ENCODE measurements at regions not wholly inside any gene's neighbourhood (a gene's known extent, or its start where the extent isn't known, plus 50 kb on each side); places are given as distances from the start of the nearest gene placed in this dataset.

- H3K36me3 ChIP-seq (ENCODE audit: control insufficient read depth, insufficient read depth, low read length) = no peaks in the 10 kb centered on the region
- H3K4me1 ChIP-seq (ENCODE audit: control insufficient read depth, insufficient read depth, low read length, poor library complexity, severe bottlenecking) = no peaks in the 10 kb centered on the region
- no peak for DNase-seq
- H3K4me3 ChIP-seq (ENCODE audit: insufficient read depth, low read depth, low read length, poor library complexity, severe bottlenecking) = no peak overlapping the region
- no peaks in the 10 kb centered on the region for H3K9me3 ChIP-seq (ENCODE audit: control insufficient read depth, low read length)
- H3K27me3 ChIP-seq (replicated peaks; ENCODE audit: control insufficient read depth, insufficient read depth, low read length, poor library complexity, severe bottlenecking) = no peaks in the 10 kb centered on the region
- H3K27ac ChIP-seq (ENCODE audit: insufficient read depth, low read length, poor library complexity, severe bottlenecking) = no peak overlapping the region
Observed at GRCh38 chr22:45061332-45061731, 51.5 kb upstream of the PHF21B start.

GRCh38 chr22:45064313-45065278, 54.8 kb upstream of the PHF21B start:
- no peaks in the 10 kb centered on the region for H3K27me3 ChIP-seq (replicated peaks; ENCODE audit: control insufficient read depth, insufficient read depth, low read length, poor library complexity, severe bottlenecking)
- no peak overlapping the region for H3K27ac ChIP-seq (ENCODE audit: insufficient read depth, low read length, poor library complexity, severe bottlenecking)
- H3K4me1 ChIP-seq (ENCODE audit: control insufficient read depth, insufficient read depth, low read length, poor library complexity, severe bottlenecking) = no peaks in the 10 kb centered on the region
- H3K9me3 ChIP-seq (ENCODE audit: control insufficient read depth, low read length) = no peaks in the 10 kb centered on the region
- no peak overlapping the region for H3K4me3 ChIP-seq (ENCODE audit: insufficient read depth, low read depth, low read length, poor library complexity, severe bottlenecking)
- no peak for DNase-seq
- H3K36me3 ChIP-seq (ENCODE audit: control insufficient read depth, insufficient read depth, low read length) = no peaks in the 10 kb centered on the region

GRCh38 chr22:45065726-45066125, 55.9 kb upstream of the PHF21B start:
- H3K9me3 ChIP-seq (ENCODE audit: control insufficient read depth, low read length) = no peaks in the 10 kb centered on the region
- no peak overlapping the region for H3K4me3 ChIP-seq (ENCODE audit: insufficient read depth, low read depth, low read length, poor library complexity, severe bottlenecking)
- no peaks in the 10 kb centered on the region for H3K36me3 ChIP-seq (ENCODE audit: control insufficient read depth, insufficient read depth, low read length)
- H3K27me3 ChIP-seq (replicated peaks; ENCODE audit: control insufficient read depth, insufficient read depth, low read length, poor library complexity, severe bottlenecking) = no peaks in the 10 kb centered on the region
- no peak overlapping the region for H3K27ac ChIP-seq (ENCODE audit: insufficient read depth, low read length, poor library complexity, severe bottlenecking)
- no peaks in the 10 kb centered on the region for H3K4me1 ChIP-seq (ENCODE audit: control insufficient read depth, insufficient read depth, low read length, poor library complexity, severe bottlenecking)
- DNase-seq = no peak

GRCh38 chr22:45067731-45068130, 57.9 kb upstream of the PHF21B start:
- no peak for DNase-seq
- Histone ChIP-seq H3K4me1 (ENCODE audit: control insufficient read depth, insufficient read depth, low read length, poor library complexity, severe bottlenecking) (no peaks in the 10 kb centered on the region), H3K4me3 (ENCODE audit: insufficient read depth, low read depth, low read length, poor library complexity, severe bottlenecking) (no peak overlapping the region), H3K27me3 (replicated peaks; ENCODE audit: control insufficient read depth, insufficient read depth, low read length, poor library complexity, severe bottlenecking) (no peaks in the 10 kb centered on the region), H3K36me3 (ENCODE audit: control insufficient read depth, insufficient read depth, low read length) (no peaks in the 10 kb centered on the region), H3K9me3 (ENCODE audit: control insufficient read depth, low read length) (no peaks in the 10 kb centered on the region), H3K27ac (ENCODE audit: insufficient read depth, low read length, poor library complexity, severe bottlenecking) (no peak overlapping the region)

GRCh38 chr22:45069925-45070324, 60.1 kb upstream of the PHF21B start:
- Histone ChIP-seq H3K4me1 (ENCODE audit: control insufficient read depth, insufficient read depth, low read length, poor library complexity, severe bottlenecking) (no peaks in the 10 kb centered on the region), H3K27ac (ENCODE audit: insufficient read depth, low read length, poor library complexity, severe bottlenecking) (no peak overlapping the region), H3K27me3 (replicated peaks; ENCODE audit: control insufficient read depth, insufficient read depth, low read length, poor library complexity, severe bottlenecking) (no peaks in the 10 kb centered on the region), H3K4me3 (ENCODE audit: insufficient read depth, low read depth, low read length, poor library complexity, severe bottlenecking) (no peak overlapping the region), H3K9me3 (ENCODE audit: control insufficient read depth, low read length) (no peaks in the 10 kb centered on the region), H3K36me3 (ENCODE audit: control insufficient read depth, insufficient read depth, low read length) (no peaks in the 10 kb centered on the region)
- no peak for DNase-seq

GRCh38 chr22:45071618-45072017, 61.8 kb upstream of the PHF21B start:
- H3K4me3 ChIP-seq (ENCODE audit: insufficient read depth, low read depth, low read length, poor library complexity, severe bottlenecking) = no peak overlapping the region
- no peaks in the 10 kb centered on the region for H3K36me3 ChIP-seq (ENCODE audit: control insufficient read depth, insufficient read depth, low read length)
- H3K27ac ChIP-seq (ENCODE audit: insufficient read depth, low read length, poor library complexity, severe bottlenecking) = no peak overlapping the region
- no peaks in the 10 kb centered on the region for H3K27me3 ChIP-seq (replicated peaks; ENCODE audit: control insufficient read depth, insufficient read depth, low read length, poor library complexity, severe bottlenecking)
- H3K4me1 ChIP-seq (ENCODE audit: control insufficient read depth, insufficient read depth, low read length, poor library complexity, severe bottlenecking) = no peaks in the 10 kb centered on the region
- no peak for DNase-seq
- no peaks in the 10 kb centered on the region for H3K9me3 ChIP-seq (ENCODE audit: control insufficient read depth, low read length)

GRCh38 chr22:45072322-45072903, 62.6 kb upstream of the PHF21B start:
- Histone ChIP-seq H3K27ac (ENCODE audit: insufficient read depth, low read length, poor library complexity, severe bottlenecking) (no peak overlapping the region), H3K4me1 (ENCODE audit: control insufficient read depth, insufficient read depth, low read length, poor library complexity, severe bottlenecking) (no peaks in the 10 kb centered on the region), H3K27me3 (replicated peaks; ENCODE audit: control insufficient read depth, insufficient read depth, low read length, poor library complexity, severe bottlenecking) (no peaks in the 10 kb centered on the region), H3K36me3 (ENCODE audit: control insufficient read depth, insufficient read depth, low read length) (no peaks in the 10 kb centered on the region), H3K9me3 (ENCODE audit: control insufficient read depth, low read length) (no peaks in the 10 kb centered on the region), H3K4me3 (ENCODE audit: insufficient read depth, low read depth, low read length, poor library complexity, severe bottlenecking) (no peak overlapping the region)
- DNase-seq = no peak

GRCh38 chr22:45073064-45073463, 63.3 kb upstream of the PHF21B start:
- H3K27ac ChIP-seq (ENCODE audit: insufficient read depth, low read length, poor library complexity, severe bottlenecking) = no peak overlapping the region
- no peak overlapping the region for H3K4me3 ChIP-seq (ENCODE audit: insufficient read depth, low read depth, low read length, poor library complexity, severe bottlenecking)
- no peaks in the 10 kb centered on the region for H3K36me3 ChIP-seq (ENCODE audit: control insufficient read depth, insufficient read depth, low read length)
- H3K9me3 ChIP-seq (ENCODE audit: control insufficient read depth, low read length) = no peaks in the 10 kb centered on the region
- H3K4me1 ChIP-seq (ENCODE audit: control insufficient read depth, insufficient read depth, low read length, poor library complexity, severe bottlenecking) = no peaks in the 10 kb centered on the region
- H3K27me3 ChIP-seq (replicated peaks; ENCODE audit: control insufficient read depth, insufficient read depth, low read length, poor library complexity, severe bottlenecking) = no peaks in the 10 kb centered on the region
- DNase-seq = no peak

GRCh38 chr22:45077286-45077685, 67.5 kb upstream of the PHF21B start:
- Histone ChIP-seq H3K4me3 (ENCODE audit: insufficient read depth, low read depth, low read length, poor library complexity, severe bottlenecking) (no peak overlapping the region), H3K27me3 (replicated peaks; ENCODE audit: control insufficient read depth, insufficient read depth, low read length, poor library complexity, severe bottlenecking) (no peaks in the 10 kb centered on the region), H3K9me3 (ENCODE audit: control insufficient read depth, low read length) (no peaks in the 10 kb centered on the region), H3K36me3 (ENCODE audit: control insufficient read depth, insufficient read depth, low read length) (no peaks in the 10 kb centered on the region), H3K4me1 (ENCODE audit: control insufficient read depth, insufficient read depth, low read length, poor library complexity, severe bottlenecking) (no peaks in the 10 kb centered on the region), H3K27ac (ENCODE audit: insufficient read depth, low read length, poor library complexity, severe bottlenecking) (no peak overlapping the region)
- DNase-seq = no peak

- no peak overlapping the region for H3K4me3 ChIP-seq (ENCODE audit: insufficient read depth, low read depth, low read length, poor library complexity, severe bottlenecking)
- H3K9me3 ChIP-seq (ENCODE audit: control insufficient read depth, low read length) = no peaks in the 10 kb centered on the region
- H3K27ac ChIP-seq (ENCODE audit: insufficient read depth, low read length, poor library complexity, severe bottlenecking) = no peak overlapping the region
- DNase-seq = no peak
- no peaks in the 10 kb centered on the region for H3K36me3 ChIP-seq (ENCODE audit: control insufficient read depth, insufficient read depth, low read length)
- H3K4me1 ChIP-seq (ENCODE audit: control insufficient read depth, insufficient read depth, low read length, poor library complexity, severe bottlenecking) = no peaks in the 10 kb centered on the region
- no peaks in the 10 kb centered on the region for H3K27me3 ChIP-seq (replicated peaks; ENCODE audit: control insufficient read depth, insufficient read depth, low read length, poor library complexity, severe bottlenecking)
Observed at GRCh38 chr22:45077826-45078334, 68.1 kb upstream of the PHF21B start.
